ENCODE measurements at regions not wholly inside any gene's neighbourhood (a gene's known extent, or its start where the extent isn't known, plus 50 kb on each side); places are given as distances from the start of the nearest gene placed in this dataset.

DNA sequence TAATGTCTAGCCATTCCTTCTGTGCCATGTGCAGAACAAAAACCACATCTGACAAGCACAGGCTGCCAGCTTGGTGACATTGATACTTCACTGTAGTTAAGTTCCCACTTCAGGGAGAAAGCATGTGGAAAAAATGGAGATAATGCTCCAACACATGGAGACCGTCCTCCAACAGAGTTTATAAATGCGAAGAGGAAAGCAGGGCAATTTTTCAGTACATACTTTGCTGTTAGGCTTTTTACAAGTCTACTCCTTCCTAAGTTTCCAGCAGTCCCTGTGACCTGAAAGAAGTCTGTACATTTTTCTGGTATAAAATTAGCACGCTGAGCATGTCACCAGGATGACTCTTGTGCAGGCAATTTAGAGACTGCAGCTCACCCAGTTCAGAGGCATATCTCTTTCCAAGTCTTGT, 766.9 kb upstream of the IGFBP7 start:
- H3K4me3 ChIP-seq (replicated peaks in 1 of 3; ENCODE audit: insufficient read depth in 1 of 3, low read depth in 2 of 3, low read length in 3 of 3) = no peak overlapping the region
- DNase-seq (ENCODE audit: low spot score) (no peak), FAIRE-seq (no peak), ATAC-seq (no peak)
- TF ChIP-seq THAP11 (CRISPR knock-in tag; IDR thresholded peaks at IDR 0.05) = no peak
- no peak for TF ChIP-seq ZNF772 (CRISPR knock-in tag; IDR thresholded peaks at IDR 0.05)
- TF ChIP-seq, protein P1, sequence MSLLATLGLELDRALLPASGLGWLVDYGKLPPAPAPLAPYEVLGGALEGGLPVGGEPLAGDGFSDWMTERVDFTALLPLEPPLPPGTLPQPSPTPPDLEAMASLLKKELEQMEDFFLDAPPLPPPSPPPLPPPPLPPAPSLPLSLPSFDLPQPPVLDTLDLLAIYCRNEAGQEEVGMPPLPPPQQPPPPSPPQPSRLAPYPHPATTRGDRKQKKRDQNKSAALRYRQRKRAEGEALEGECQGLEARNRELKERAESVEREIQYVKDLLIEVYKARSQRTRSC (CRISPR knock-in tag; IDR thresholded peaks at IDR 0.05; ENCODE audit: low read depth) = no peak
- no peak for TF ChIP-seq CENPT (CRISPR knock-in tag; IDR thresholded peaks at IDR 0.05; ENCODE audit: low read depth)
- no peak for TF ChIP-seq ZFP82 (CRISPR knock-in tag; IDR thresholded peaks at IDR 0.05; ENCODE audit: borderline replicate concordance)
- TF ChIP-seq, protein P2, sequence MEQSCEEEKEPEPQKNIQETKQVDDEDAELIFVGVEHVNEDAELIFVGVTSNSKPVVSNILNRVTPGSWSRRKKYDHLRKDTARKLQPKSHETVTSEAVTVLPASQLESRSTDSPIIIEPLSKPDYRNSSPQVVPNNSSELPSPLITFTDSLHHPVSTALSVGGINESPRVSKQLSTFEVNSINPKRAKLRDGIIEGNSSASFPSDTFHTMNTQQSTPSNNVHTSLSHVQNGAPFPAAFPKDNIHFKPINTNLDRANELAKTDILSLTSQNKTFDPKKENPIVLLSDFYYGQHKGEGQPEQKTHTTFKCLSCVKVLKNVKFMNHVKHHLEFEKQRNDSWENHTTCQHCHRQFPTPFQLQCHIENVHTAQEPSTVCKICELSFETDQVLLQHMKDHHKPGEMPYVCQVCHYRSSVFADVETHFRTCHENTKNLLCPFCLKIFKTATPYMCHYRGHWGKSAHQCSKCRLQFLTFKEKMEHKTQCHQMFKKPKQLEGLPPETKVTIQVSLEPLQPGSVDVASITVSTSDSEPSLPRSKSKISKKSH (CRISPR knock-in tag; IDR thresholded peaks at IDR 0.05; ENCODE audit: borderline replicate concordance) = no peak
- TF ChIP-seq ZMAT3 (CRISPR knock-in tag; conservative IDR thresholded peaks at IDR 0.05) = no peak
- TF ChIP-seq PITX1 (CRISPR knock-in tag; IDR thresholded peaks at IDR 0.05) = no peak
- no peak for TF ChIP-seq TBX2 (CRISPR knock-in tag; IDR thresholded peaks at IDR 0.05; ENCODE audit: borderline replicate concordance)
- no peak overlapping the region for H3K9ac ChIP-seq (ENCODE audit: insufficient read depth, low read depth, low read length)
- H3K4me1 ChIP-seq (ENCODE audit: insufficient read depth, low read length) = no peaks in the 10 kb centered on the region
- no TSS peak for BruUV-seq (replicated peaks)
- H3K27ac ChIP-seq (ENCODE audit: extremely low read length, insufficient read depth, low read length) = no peak overlapping the region
- CTCF ChIA-PET (ENCODE audit: low intra/inter-chr PET ratio, low total read pairs) = no interaction called here
- no peak overlapping the region for H3K4me2 ChIP-seq (ENCODE audit: low read depth, low read length)
- no peak overlapping the region for H2AFZ ChIP-seq (ENCODE audit: low read length)
- H3K9me3 ChIP-seq (ENCODE audit: low read length) = peaks cover 29% of the 10 kb centered on the region
- no peaks in the 10 kb centered on the region for H4K20me1 ChIP-seq (ENCODE audit: insufficient read depth, low read length)
- H3K27me3 ChIP-seq (ENCODE audit: control insufficient read depth in 1 of 2, insufficient read depth in 2 of 2, low read length in 2 of 2) = no peaks in the 10 kb centered on the region; a peak in 1 of 5 replicates
- POLR2A ChIA-PET = no interaction called here
- no peaks in the 10 kb centered on the region for H3K36me3 ChIP-seq (replicated peaks in 1 of 2; ENCODE audit: control insufficient read depth in 1 of 2, insufficient read depth in 2 of 2, low read length in 2 of 2)
- in situ Hi-C loops (cut with HindIII; ENCODE audit: extremely low pct_ligation_motif_present, low pct_unique_long_range_greater_than_20kb) = no loop called here
- WGBS (ENCODE audit: low lambda C conversion rate) = 0% methylated on average over 3 of the region's 3 CpGs
- no peaks in the 10 kb centered on the region for H3K79me2 ChIP-seq (ENCODE audit: insufficient read depth, low read length)
- intact Hi-C loops (cut with micrococcal nuclease; ENCODE audit: unreplicated experiment) = no loop called here

All from HepG2 (cell line).